ENCODE measurements at regions not wholly inside any gene's neighbourhood (a gene's known extent, or its start where the extent isn't known, plus 50 kb on each side); places are given as distances from the start of the nearest gene placed in this dataset.
A peak's percentile ranks its signal among the peaks of the same experiment; 100 is the strongest.

DNA sequence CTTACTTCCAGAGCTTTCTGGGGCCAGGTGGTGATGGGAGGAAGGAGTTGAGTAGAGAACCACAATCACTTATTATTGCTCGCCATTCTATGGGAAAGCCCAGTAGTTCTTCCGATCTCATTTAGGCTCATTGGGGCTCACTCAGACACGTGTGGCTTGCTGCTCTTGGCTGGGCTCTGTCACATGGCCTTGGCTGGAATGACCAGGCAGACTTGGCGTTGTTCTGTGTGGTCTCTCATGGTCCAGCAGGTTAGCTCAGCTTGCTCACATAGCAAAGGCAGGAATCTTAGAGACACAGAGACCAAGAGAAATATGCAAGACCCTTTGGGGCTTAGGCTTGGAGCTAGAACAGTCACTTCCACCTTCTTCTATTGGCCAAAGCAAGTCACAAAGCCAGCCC is 261.2 kb downstream of the LOXHD1 start:
- no peaks in the 10 kb centered on the region for H3K4me1 ChIP-seq (ENCODE audit: insufficient read depth, low read length)
- H3K27ac ChIP-seq (ENCODE audit: low read depth in 1 of 2, low read length in 2 of 2) = no peak overlapping the region

DNA sequence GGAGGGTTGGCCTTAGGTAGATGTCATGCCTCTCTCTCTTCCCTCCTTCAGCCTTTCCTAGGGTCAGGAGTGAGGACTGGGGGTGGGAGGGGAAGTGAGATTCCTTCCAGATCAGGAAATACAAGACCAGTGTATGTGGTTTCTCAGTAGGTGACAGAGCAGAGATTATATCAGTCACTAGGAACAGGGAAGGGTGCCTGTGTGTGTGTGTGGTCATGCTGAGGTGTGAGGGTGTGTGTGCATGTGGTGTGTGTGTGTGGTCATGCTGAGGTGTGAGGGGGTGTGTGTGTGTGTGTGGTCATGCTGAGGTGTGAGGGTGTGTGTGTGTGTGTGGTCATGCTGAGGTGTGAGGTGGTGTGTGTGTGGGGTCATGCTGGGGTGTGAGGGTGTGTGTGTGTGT is 259.8 kb downstream of the LOXHD1 start:
- TF ChIP-seq, protein P1, sequence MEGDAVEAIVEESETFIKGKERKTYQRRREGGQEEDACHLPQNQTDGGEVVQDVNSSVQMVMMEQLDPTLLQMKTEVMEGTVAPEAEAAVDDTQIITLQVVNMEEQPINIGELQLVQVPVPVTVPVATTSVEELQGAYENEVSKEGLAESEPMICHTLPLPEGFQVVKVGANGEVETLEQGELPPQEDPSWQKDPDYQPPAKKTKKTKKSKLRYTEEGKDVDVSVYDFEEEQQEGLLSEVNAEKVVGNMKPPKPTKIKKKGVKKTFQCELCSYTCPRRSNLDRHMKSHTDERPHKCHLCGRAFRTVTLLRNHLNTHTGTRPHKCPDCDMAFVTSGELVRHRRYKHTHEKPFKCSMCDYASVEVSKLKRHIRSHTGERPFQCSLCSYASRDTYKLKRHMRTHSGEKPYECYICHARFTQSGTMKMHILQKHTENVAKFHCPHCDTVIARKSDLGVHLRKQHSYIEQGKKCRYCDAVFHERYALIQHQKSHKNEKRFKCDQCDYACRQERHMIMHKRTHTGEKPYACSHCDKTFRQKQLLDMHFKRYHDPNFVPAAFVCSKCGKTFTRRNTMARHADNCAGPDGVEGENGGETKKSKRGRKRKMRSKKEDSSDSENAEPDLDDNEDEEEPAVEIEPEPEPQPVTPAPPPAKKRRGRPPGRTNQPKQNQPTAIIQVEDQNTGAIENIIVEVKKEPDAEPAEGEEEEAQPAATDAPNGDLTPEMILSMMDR (IDR thresholded peaks at IDR 0.05) = no peak
- Histone ChIP-seq H3K4me1 (ENCODE audit: insufficient read depth, low read length) (no peaks in the 10 kb centered on the region), H3K27ac (ENCODE audit: low read depth in 1 of 2, low read length in 2 of 2) (no peak overlapping the region), H3K9me3 (ENCODE audit: control insufficient read depth in 1 of 2, insufficient read depth in 1 of 2, low read length in 2 of 2) (no peaks in the 10 kb centered on the region), H3K27me3 (ENCODE audit: control insufficient read depth in 1 of 2, insufficient read depth in 2 of 2, low read length in 2 of 2) (no peaks in the 10 kb centered on the region), H3K4me3 (ENCODE audit: low read length) (no peak overlapping the region), H3K36me3 (ENCODE audit: insufficient read depth, low read length) (no peaks in the 10 kb centered on the region)
- H3K9me3 Mint-ChIP-seq = no peaks in the 10 kb centered on the region
- no peak overlapping the region for H3K4me3 Mint-ChIP-seq
- no peaks in the 10 kb centered on the region for H3K36me3 Mint-ChIP-seq (ENCODE audit: low read depth)
- CTCF ChIA-PET = no interaction called here
- POLR2A ChIA-PET = no interaction called here
- no peak for ATAC-seq (ENCODE audit: poor library complexity)
- DNase-seq = no peak
- no peak overlapping the region for H3K27ac Mint-ChIP-seq
- intact Hi-C loops (cut with DNase I, micrococcal nuclease) = no loop called here
- H3K4me1 Mint-ChIP-seq (ENCODE audit: low read depth) = no peaks in the 10 kb centered on the region
- no peaks in the 10 kb centered on the region for H3K27me3 Mint-ChIP-seq

More for the DNA sequence above, 261.2 kb downstream of the LOXHD1 start:
- Mint-ChIP-seq H3K4me3 (no peak overlapping the region), H3K36me3 (ENCODE audit: low read depth) (no peaks in the 10 kb centered on the region), H3K27me3 (no peaks in the 10 kb centered on the region), H3K9me3 (no peaks in the 10 kb centered on the region), H3K27ac (no peak overlapping the region), H3K4me1 (ENCODE audit: low read depth) (no peaks in the 10 kb centered on the region)
- CTCF ChIA-PET = no interaction called here
- no peak for ATAC-seq (ENCODE audit: poor library complexity)
- intact Hi-C loops (cut with DNase I, micrococcal nuclease) = no loop called here
- POLR2A ChIA-PET = no interaction called here
- Histone ChIP-seq H3K36me3 (ENCODE audit: insufficient read depth, low read length) (no peaks in the 10 kb centered on the region), H3K9me3 (ENCODE audit: control insufficient read depth in 1 of 2, insufficient read depth in 1 of 2, low read length in 2 of 2) (no peaks in the 10 kb centered on the region), H3K27me3 (ENCODE audit: control insufficient read depth in 1 of 2, insufficient read depth in 2 of 2, low read length in 2 of 2) (no peaks in the 10 kb centered on the region), H3K4me3 (ENCODE audit: low read length) (no peak overlapping the region)
- TF ChIP-seq, protein P1 (IDR thresholded peaks at IDR 0.05) = no peak
- DNase-seq = no peak

GRCh38 chr18:46398005-46398404 is 259.0 kb downstream of the LOXHD1 start:
- Histone ChIP-seq H3K27me3 (ENCODE audit: control insufficient read depth in 1 of 2, insufficient read depth in 2 of 2, low read length in 2 of 2) (no peaks in the 10 kb centered on the region), H3K9me3 (ENCODE audit: control insufficient read depth in 1 of 2, insufficient read depth in 1 of 2, low read length in 2 of 2) (no peaks in the 10 kb centered on the region), H3K4me1 (ENCODE audit: insufficient read depth, low read length) (no peaks in the 10 kb centered on the region), H3K4me3 (ENCODE audit: low read length) (no peak overlapping the region), H3K27ac (ENCODE audit: low read depth in 1 of 2, low read length in 2 of 2) (no peak overlapping the region), H3K36me3 (ENCODE audit: insufficient read depth, low read length) (no peaks in the 10 kb centered on the region)
- intact Hi-C loops (cut with DNase I, micrococcal nuclease) = no loop called here
- Mint-ChIP-seq H3K36me3 (ENCODE audit: low read depth) (no peaks in the 10 kb centered on the region), H3K27ac (no peak overlapping the region), H3K9me3 (no peaks in the 10 kb centered on the region), H3K27me3 (no peaks in the 10 kb centered on the region), H3K4me3 (no peak overlapping the region), H3K4me1 (ENCODE audit: low read depth) (no peaks in the 10 kb centered on the region)
- DNase-seq = peak in 1 of 14 experiments; percentile 4
- TF ChIP-seq, protein P1 (IDR thresholded peaks at IDR 0.05) = no peak
- ChIA-PET CTCF (no interaction called here), POLR2A (no interaction called here)
- ATAC-seq (ENCODE audit: poor library complexity) = no peak

Measured in CD4-positive, alpha-beta T cell (primary cell).